ENCODE measurements at regions not wholly inside any gene's neighbourhood (a gene's known extent, or its start where the extent isn't known, plus 50 kb on each side); places are given as distances from the start of the nearest gene placed in this dataset.

- DNase-seq = no peak
Observed at GRCh38 chr6:21526974-21527373, 66.6 kb upstream of the SOX4 start.

- no peak for DNase-seq
Observed at GRCh38 chr6:21527731-21528130, 65.8 kb upstream of the SOX4 start.

- DNase-seq = no peak
Observed at GRCh38 chr6:21529431-21529830, 64.1 kb upstream of the SOX4 start.

- no peak for DNase-seq
Observed at GRCh38 chr6:21531393-21531792, 62.2 kb upstream of the SOX4 start.

- DNase-seq = peak; percentile 11
Observed at GRCh38 chr6:21533678-21534077, 59.9 kb upstream of the SOX4 start.

- DNase-seq = no peak
Observed at GRCh38 chr6:21536280-21536766, 57.2 kb upstream of the SOX4 start.

GRCh38 chr6:21537637-21538036, 55.9 kb upstream of the SOX4 start:
- no peak for DNase-seq

- DNase-seq = peak; percentile 30
Observed at GRCh38 chr6:21538186-21538798, 55.3 kb upstream of the SOX4 start.

- no peak for DNase-seq
Observed at GRCh38 chr6:21539621-21540100, 53.9 kb upstream of the SOX4 start.

All from kidney glomerular epithelial cell (primary cell).